ENCODE measurements at regions not wholly inside any gene's neighbourhood (a gene's known extent, or its start where the extent isn't known, plus 50 kb on each side); places are given as distances from the start of the nearest gene placed in this dataset.

DNA sequence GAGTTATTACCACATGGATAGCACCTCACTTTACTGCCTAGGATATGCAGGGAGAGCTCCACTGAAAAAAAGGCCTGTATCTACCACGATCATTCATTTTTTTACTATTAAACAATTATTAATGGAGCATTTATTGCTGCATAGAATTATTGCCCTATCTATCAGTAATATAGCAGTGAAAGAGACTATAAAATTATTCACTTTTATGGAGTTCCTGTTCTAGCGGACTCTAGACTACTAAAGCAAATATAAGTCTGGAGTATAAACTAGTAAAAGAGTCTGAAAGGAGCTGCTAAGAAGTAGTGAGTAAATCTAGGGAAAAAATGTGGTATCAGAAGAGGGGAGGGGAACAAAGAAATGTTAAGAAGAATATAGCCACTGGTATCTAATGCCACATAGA is 150.4 kb upstream of the CYLC2 start:
- 80% methylated on average over 2 of the region's 2 CpGs for WGBS
- DNase-seq (ENCODE audit: low spot score in 2 of 2) = no peak
- Histone ChIP-seq H3K4me3 (no peak overlapping the region), H3K27ac (no peak overlapping the region), H3K9me3 (no peaks in the 10 kb centered on the region), H3K27me3 (no peaks in the 10 kb centered on the region), H3K36me3 (no peaks in the 10 kb centered on the region), H3K4me1 (no peaks in the 10 kb centered on the region)
- TF ChIP-seq POLR2AphosphoS5 (IDR thresholded peaks at IDR 0.05) (no peak), EP300 (IDR thresholded peaks at IDR 0.05) (no peak)
- TF ChIP-seq, protein P1, sequence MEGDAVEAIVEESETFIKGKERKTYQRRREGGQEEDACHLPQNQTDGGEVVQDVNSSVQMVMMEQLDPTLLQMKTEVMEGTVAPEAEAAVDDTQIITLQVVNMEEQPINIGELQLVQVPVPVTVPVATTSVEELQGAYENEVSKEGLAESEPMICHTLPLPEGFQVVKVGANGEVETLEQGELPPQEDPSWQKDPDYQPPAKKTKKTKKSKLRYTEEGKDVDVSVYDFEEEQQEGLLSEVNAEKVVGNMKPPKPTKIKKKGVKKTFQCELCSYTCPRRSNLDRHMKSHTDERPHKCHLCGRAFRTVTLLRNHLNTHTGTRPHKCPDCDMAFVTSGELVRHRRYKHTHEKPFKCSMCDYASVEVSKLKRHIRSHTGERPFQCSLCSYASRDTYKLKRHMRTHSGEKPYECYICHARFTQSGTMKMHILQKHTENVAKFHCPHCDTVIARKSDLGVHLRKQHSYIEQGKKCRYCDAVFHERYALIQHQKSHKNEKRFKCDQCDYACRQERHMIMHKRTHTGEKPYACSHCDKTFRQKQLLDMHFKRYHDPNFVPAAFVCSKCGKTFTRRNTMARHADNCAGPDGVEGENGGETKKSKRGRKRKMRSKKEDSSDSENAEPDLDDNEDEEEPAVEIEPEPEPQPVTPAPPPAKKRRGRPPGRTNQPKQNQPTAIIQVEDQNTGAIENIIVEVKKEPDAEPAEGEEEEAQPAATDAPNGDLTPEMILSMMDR (IDR thresholded peaks at IDR 0.05) = no peak

- H3K36me3 ChIP-seq = no peaks in the 10 kb centered on the region
- 80% methylated on average over 2 of the region's 2 CpGs for WGBS
- no peak for DNase-seq (ENCODE audit: low spot score in 2 of 2)
These were observed 152.7 kb upstream of the CYLC2 start for GRCh38 chr9:102842423-102842822.

DNA sequence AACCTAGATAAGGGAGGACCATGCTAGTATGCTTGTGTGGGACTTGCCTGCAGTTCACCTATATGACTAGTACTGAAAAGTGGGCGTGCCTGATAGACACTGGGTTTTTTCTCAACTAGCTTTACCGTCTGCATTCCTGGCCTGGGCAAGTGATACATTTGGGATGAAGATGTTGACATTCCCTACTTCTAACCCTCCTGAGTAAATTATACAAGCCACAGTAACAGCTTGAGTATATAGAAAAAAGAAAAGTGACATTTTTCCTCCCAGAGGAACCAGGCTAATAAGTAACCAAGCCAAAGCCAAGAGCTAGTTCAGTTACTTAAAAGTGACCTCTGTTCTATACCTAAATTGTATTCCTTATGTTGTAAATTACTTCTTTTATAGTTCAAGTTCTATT is 153.8 kb upstream of the CYLC2 start:
- Histone ChIP-seq H3K4me1 (no peaks in the 10 kb centered on the region), H3K27me3 (no peaks in the 10 kb centered on the region), H3K4me3 (no peak overlapping the region), H3K27ac (no peak overlapping the region), H3K36me3 (no peaks in the 10 kb centered on the region), H3K9me3 (no peaks in the 10 kb centered on the region)
- no peak for DNase-seq (ENCODE audit: low spot score in 2 of 2)
- TF ChIP-seq, protein P1 (IDR thresholded peaks at IDR 0.05) = no peak
- no peak for TF ChIP-seq POLR2AphosphoS5 (IDR thresholded peaks at IDR 0.05)
- 61% methylated on average over 2 of the region's 2 CpGs for whole genome bisulfite sequencing

More at GRCh38 chr9:102842423-102842822, 152.7 kb upstream of the CYLC2 start:
- Histone ChIP-seq H3K4me3 (no peak overlapping the region), H3K27me3 (no peaks in the 10 kb centered on the region), H3K27ac (no peak overlapping the region), H3K9me3 (no peaks in the 10 kb centered on the region), H3K4me1 (no peaks in the 10 kb centered on the region)
- TF ChIP-seq POLR2A (IDR thresholded peaks at IDR 0.05) = no peak
- TF ChIP-seq POLR2AphosphoS5 (IDR thresholded peaks at IDR 0.05) = no peak
- TF ChIP-seq, protein P1 (IDR thresholded peaks at IDR 0.05) = no peak
- no peak for TF ChIP-seq EP300 (IDR thresholded peaks at IDR 0.05)

- WGBS = 91% methylated on average over 3 of the region's 3 CpGs
- DNase-seq (ENCODE audit: low spot score in 2 of 2) = no peak
- Histone ChIP-seq H3K9me3 (no peaks in the 10 kb centered on the region), H3K27ac (no peak overlapping the region), H3K4me1 (no peaks in the 10 kb centered on the region), H3K4me3 (no peak overlapping the region), H3K36me3 (no peaks in the 10 kb centered on the region), H3K27me3 (no peaks in the 10 kb centered on the region)
- TF ChIP-seq EP300 (IDR thresholded peaks at IDR 0.05) (no peak), POLR2AphosphoS5 (IDR thresholded peaks at IDR 0.05) (no peak), POLR2A (IDR thresholded peaks at IDR 0.05) (no peak)
- TF ChIP-seq, protein P1 (IDR thresholded peaks at IDR 0.05) = no peak
These were observed 154.8 kb upstream of the CYLC2 start for GRCh38 chr9:102840335-102840734.

DNA sequence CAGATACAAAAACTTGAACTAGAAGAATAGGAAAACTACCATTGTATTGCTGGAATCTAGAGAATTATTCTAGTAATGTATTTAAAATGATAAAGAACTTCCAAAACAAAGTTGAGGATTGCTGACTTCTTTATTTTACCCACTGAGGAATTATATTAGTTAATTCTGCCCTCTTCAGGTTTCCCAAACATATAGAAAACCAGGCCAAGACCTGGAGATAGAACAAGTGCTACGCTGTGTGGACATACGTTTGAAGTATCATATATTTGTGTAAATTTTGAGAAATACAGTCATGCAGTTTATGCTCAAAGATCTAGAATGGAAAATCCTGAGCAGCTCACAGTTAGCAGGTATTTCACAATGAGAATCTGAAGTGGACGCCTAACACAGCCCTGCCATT is 162.3 kb upstream of the CYLC2 start:
- Histone ChIP-seq H3K9me3 (no peaks in the 10 kb centered on the region), H3K36me3 (no peaks in the 10 kb centered on the region), H3K27me3 (no peaks in the 10 kb centered on the region), H3K27ac (no peak overlapping the region), H3K4me1 (no peaks in the 10 kb centered on the region), H3K4me3 (no peak overlapping the region)
- TF ChIP-seq POLR2A (IDR thresholded peaks at IDR 0.05) (no peak), POLR2AphosphoS5 (IDR thresholded peaks at IDR 0.05) (no peak), EP300 (IDR thresholded peaks at IDR 0.05) (no peak)
- TF ChIP-seq, protein P1 (IDR thresholded peaks at IDR 0.05) = no peak
- 95% methylated on average over 3 of the region's 3 CpGs for WGBS
- no peak for DNase-seq (ENCODE audit: low spot score in 2 of 2)
